ENCODE measurements at regions not wholly inside any gene's neighbourhood (a gene's known extent, or its start where the extent isn't known, plus 50 kb on each side); places are given as distances from the start of the nearest gene placed in this dataset.

- 86 to 95% methylated on average over 3 of the region's 3 CpGs for WGBS, 2 experiments
- no peak overlapping the region for H3K4me3 ChIP-seq (ENCODE audit: insufficient read depth, low read depth, low read length)
- H3K9me3 ChIP-seq (ENCODE audit: control insufficient read depth, low read length): no peaks in the 10 kb centered on the region
- H3K4me1 ChIP-seq (ENCODE audit: control insufficient read depth, insufficient read depth, low read length): no peaks in the 10 kb centered on the region
- H3K27ac ChIP-seq (ENCODE audit: insufficient read depth, low read depth, low read length, poor library complexity, severe bottlenecking): no peak overlapping the region
- H3K36me3 ChIP-seq (ENCODE audit: control insufficient read depth, insufficient read depth, low read length): no peaks in the 10 kb centered on the region
- H3K27me3 ChIP-seq (ENCODE audit: control insufficient read depth, insufficient read depth, low read length, poor library complexity, severe bottlenecking): no peaks in the 10 kb centered on the region
Measured at GRCh38 chr9:85200726-85201404, 531.3 kb downstream of the NTRK2 start.

DNA sequence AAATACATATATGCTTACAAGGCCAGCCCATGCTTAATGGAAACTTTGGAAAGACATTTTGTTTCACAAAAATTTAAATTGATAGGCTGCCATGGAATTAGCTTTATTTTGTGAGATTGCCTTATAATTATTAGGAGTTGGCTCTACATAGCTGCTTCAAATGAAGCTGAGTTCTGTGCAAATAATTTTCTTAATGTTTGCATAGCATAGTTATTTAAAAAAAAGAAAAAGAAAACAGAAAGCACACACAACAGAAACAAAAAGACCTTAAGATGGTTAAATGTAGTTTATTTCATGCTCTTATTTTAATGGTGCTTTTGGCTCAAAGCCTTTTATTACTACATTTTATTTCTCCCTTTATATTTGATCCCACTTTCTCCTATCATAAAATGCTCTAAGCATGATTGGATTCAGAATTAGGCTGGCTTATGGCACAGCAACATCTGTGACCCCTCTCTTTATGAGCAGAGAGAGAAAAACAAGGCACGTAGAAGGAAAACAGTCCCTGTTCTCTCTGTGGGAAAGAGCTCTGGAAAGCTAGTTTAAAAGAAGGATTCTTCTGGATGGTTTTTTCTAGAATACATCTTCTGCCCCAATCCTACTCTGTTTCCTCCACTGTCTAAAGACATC is 530.5 kb downstream of the NTRK2 start:
- 79 to 83% methylated on average over 1 of the region's 1 CpG for WGBS, 2 experiments
- Histone ChIP-seq H3K4me1 (ENCODE audit: control insufficient read depth, insufficient read depth, low read length) (no peaks in the 10 kb centered on the region), H3K27ac (ENCODE audit: insufficient read depth, low read depth, low read length, poor library complexity, severe bottlenecking) (no peak overlapping the region), H3K9me3 (ENCODE audit: control insufficient read depth, low read length) (no peaks in the 10 kb centered on the region), H3K27me3 (ENCODE audit: control insufficient read depth, insufficient read depth, low read length, poor library complexity, severe bottlenecking) (no peaks in the 10 kb centered on the region), H3K36me3 (ENCODE audit: control insufficient read depth, insufficient read depth, low read length) (no peaks in the 10 kb centered on the region), H3K4me3 (ENCODE audit: insufficient read depth, low read depth, low read length) (no peak overlapping the region)

- 92 to 96% methylated on average over 4 of the region's 4 CpGs for WGBS, 2 experiments
- Histone ChIP-seq H3K4me1 (ENCODE audit: control insufficient read depth, insufficient read depth, low read length) (no peaks in the 10 kb centered on the region), H3K27ac (ENCODE audit: insufficient read depth, low read depth, low read length, poor library complexity, severe bottlenecking) (no peak overlapping the region), H3K4me3 (ENCODE audit: insufficient read depth, low read depth, low read length) (no peak overlapping the region), H3K9me3 (ENCODE audit: control insufficient read depth, low read length) (no peaks in the 10 kb centered on the region), H3K36me3 (ENCODE audit: control insufficient read depth, insufficient read depth, low read length) (no peaks in the 10 kb centered on the region), H3K27me3 (ENCODE audit: control insufficient read depth, insufficient read depth, low read length, poor library complexity, severe bottlenecking) (no peaks in the 10 kb centered on the region)
Measured at GRCh38 chr9:85192750-85193149, 523.2 kb downstream of the NTRK2 start.

DNA sequence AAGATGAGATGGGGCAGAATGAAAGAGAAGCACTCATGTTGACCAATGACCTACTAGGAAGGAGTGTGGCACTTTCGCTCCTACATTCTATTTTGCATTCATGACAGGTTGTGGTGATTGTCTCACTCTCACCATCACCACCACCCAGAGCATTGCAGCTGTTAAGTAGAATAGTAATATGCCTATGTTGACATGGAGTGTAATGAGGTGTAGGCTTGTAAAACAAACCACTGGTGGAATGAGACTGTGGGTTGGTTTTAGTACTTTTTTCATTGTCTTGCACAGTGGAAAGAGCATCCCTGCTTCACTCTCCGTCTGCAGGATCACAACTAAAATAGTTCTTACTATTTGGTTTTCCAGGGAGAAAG is 516.7 kb downstream of the NTRK2 start:
- no peak overlapping the region for H3K27ac ChIP-seq (ENCODE audit: insufficient read depth, low read depth, low read length, poor library complexity, severe bottlenecking)
- H3K4me3 ChIP-seq (ENCODE audit: insufficient read depth, low read depth, low read length): no peak overlapping the region
- no peaks in the 10 kb centered on the region for H3K9me3 ChIP-seq (ENCODE audit: control insufficient read depth, low read length)
- H3K27me3 ChIP-seq (ENCODE audit: control insufficient read depth, insufficient read depth, low read length, poor library complexity, severe bottlenecking): no peaks in the 10 kb centered on the region
- no peaks in the 10 kb centered on the region for H3K4me1 ChIP-seq (ENCODE audit: control insufficient read depth, insufficient read depth, low read length)
- H3K36me3 ChIP-seq (ENCODE audit: control insufficient read depth, insufficient read depth, low read length): no peaks in the 10 kb centered on the region
- 84 to 97% methylated on average over 2 of the region's 2 CpGs for WGBS, 2 experiments

DNA sequence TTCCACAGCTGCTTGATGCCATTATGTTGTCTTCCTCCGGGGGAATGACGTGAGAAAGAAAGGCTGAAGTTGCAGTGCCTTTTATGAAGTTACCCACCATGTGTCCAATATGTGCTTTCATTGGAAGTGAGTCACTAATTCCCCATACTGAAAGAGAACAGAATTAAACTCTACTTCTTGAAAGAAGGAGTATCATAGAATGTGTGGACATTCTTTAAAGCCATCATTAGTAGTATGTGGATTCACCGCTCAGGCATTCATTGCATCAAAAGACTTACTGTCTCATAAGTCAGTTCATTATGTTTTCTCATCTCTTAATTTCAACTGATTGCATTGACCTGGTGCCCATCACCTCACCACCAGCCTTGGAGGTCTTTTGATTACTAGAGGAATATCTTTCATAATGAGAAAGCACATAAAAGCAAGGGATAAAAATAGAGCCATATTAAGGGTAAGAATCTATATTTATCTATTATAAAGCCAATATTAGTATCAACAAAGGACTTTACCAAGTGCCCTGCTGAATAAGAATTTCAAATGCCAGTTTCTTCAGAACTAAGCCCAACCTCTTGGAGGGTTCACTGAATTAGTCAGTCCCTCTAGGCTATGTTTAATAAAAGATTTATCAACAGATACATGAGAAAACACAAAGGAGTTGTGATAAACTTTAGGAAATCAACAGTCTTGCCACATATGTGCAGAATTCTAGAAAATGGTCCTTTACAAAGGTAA is 516.1 kb downstream of the NTRK2 start:
- H3K9me3 ChIP-seq (ENCODE audit: control insufficient read depth, low read length): no peaks in the 10 kb centered on the region
- H3K4me3 ChIP-seq (ENCODE audit: insufficient read depth, low read depth, low read length): no peak overlapping the region
- no peaks in the 10 kb centered on the region for H3K4me1 ChIP-seq (ENCODE audit: control insufficient read depth, insufficient read depth, low read length)
- no peak overlapping the region for H3K27ac ChIP-seq (ENCODE audit: insufficient read depth, low read depth, low read length, poor library complexity, severe bottlenecking)
- no peaks in the 10 kb centered on the region for H3K36me3 ChIP-seq (ENCODE audit: control insufficient read depth, insufficient read depth, low read length)
- no peaks in the 10 kb centered on the region for H3K27me3 ChIP-seq (ENCODE audit: control insufficient read depth, insufficient read depth, low read length, poor library complexity, severe bottlenecking)
- WGBS, 2 experiments: 90 to 94% methylated on average over 3 of the region's 3 CpGs

DNA sequence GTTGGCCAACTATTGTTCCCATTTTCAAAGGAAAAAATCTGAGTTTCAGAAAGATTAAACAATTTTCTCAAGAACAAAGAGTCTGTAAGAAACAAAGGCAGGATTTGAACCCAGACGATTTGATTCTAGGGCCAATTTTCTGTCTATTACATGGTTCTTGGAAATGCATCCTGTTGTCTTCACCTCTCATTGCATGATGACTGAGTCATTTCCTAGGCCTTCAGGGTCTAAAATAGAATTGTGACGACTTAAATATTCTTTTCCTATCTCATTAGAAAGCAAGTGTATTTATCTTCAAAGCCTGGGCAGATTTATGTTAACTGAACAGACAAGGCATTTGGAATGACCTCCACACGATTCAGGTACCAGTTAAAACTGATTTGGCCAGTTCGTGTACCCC is 512.9 kb downstream of the NTRK2 start:
- peaks cover 10% of the 10 kb centered on the region for H3K4me1 ChIP-seq (ENCODE audit: control insufficient read depth, insufficient read depth, low read length)
- no peak overlapping the region for H3K4me3 ChIP-seq (ENCODE audit: insufficient read depth, low read depth, low read length)
- H3K27ac ChIP-seq (ENCODE audit: insufficient read depth, low read depth, low read length, poor library complexity, severe bottlenecking): no peak overlapping the region
- WGBS, 2 experiments: 91 to 95% methylated on average over 4 of the region's 4 CpGs
- no peaks in the 10 kb centered on the region for H3K9me3 ChIP-seq (ENCODE audit: control insufficient read depth, low read length)
- no peaks in the 10 kb centered on the region for H3K36me3 ChIP-seq (ENCODE audit: control insufficient read depth, insufficient read depth, low read length)
- H3K27me3 ChIP-seq (ENCODE audit: control insufficient read depth, insufficient read depth, low read length, poor library complexity, severe bottlenecking): no peaks in the 10 kb centered on the region

GRCh38 chr9:85178474-85178873 is 508.9 kb downstream of the NTRK2 start:
- H3K36me3 ChIP-seq (ENCODE audit: control insufficient read depth, insufficient read depth, low read length): no peaks in the 10 kb centered on the region
- no peaks in the 10 kb centered on the region for H3K27me3 ChIP-seq (ENCODE audit: control insufficient read depth, insufficient read depth, low read length, poor library complexity, severe bottlenecking)
- H3K9me3 ChIP-seq (ENCODE audit: control insufficient read depth, low read length): no peaks in the 10 kb centered on the region
- no peak overlapping the region for H3K4me3 ChIP-seq (ENCODE audit: insufficient read depth, low read depth, low read length)
- H3K27ac ChIP-seq (ENCODE audit: insufficient read depth, low read depth, low read length, poor library complexity, severe bottlenecking): no peak overlapping the region
- WGBS, 2 experiments: 48 to 54% methylated on average over 4 of the region's 4 CpGs
- H3K4me1 ChIP-seq (ENCODE audit: control insufficient read depth, insufficient read depth, low read length): peaks cover 10% of the 10 kb centered on the region

DNA sequence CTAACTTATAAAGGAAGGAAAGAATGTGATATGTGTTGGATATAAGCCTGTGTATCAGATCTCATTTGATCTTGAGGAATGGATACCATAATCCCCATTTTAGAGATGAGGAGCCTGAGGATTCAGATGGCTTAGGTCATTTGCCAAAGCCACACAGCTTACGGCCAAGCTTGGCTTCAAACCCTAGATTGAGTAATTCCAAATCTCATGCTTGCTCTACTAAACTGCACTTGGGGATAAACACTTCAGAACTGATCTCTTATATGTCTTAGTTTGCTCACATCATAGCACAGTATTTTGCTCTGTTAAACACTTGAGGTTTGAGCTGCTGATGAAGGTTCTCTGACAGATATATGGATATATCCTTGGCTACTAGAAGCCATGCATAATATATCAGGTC is 504.4 kb downstream of the NTRK2 start:
- H3K4me3 ChIP-seq (ENCODE audit: insufficient read depth, low read depth, low read length): no peak overlapping the region
- no peaks in the 10 kb centered on the region for H3K27me3 ChIP-seq (ENCODE audit: control insufficient read depth, insufficient read depth, low read length, poor library complexity, severe bottlenecking)
- H3K9me3 ChIP-seq (ENCODE audit: control insufficient read depth, low read length): no peaks in the 10 kb centered on the region
- 95 to 100% methylated on average over 1 of the region's 1 CpG for WGBS, 2 experiments
- H3K27ac ChIP-seq (ENCODE audit: insufficient read depth, low read depth, low read length, poor library complexity, severe bottlenecking): no peak overlapping the region
- H3K36me3 ChIP-seq (ENCODE audit: control insufficient read depth, insufficient read depth, low read length): no peaks in the 10 kb centered on the region
- peaks cover 9% of the 10 kb centered on the region for H3K4me1 ChIP-seq (ENCODE audit: control insufficient read depth, insufficient read depth, low read length)

DNA sequence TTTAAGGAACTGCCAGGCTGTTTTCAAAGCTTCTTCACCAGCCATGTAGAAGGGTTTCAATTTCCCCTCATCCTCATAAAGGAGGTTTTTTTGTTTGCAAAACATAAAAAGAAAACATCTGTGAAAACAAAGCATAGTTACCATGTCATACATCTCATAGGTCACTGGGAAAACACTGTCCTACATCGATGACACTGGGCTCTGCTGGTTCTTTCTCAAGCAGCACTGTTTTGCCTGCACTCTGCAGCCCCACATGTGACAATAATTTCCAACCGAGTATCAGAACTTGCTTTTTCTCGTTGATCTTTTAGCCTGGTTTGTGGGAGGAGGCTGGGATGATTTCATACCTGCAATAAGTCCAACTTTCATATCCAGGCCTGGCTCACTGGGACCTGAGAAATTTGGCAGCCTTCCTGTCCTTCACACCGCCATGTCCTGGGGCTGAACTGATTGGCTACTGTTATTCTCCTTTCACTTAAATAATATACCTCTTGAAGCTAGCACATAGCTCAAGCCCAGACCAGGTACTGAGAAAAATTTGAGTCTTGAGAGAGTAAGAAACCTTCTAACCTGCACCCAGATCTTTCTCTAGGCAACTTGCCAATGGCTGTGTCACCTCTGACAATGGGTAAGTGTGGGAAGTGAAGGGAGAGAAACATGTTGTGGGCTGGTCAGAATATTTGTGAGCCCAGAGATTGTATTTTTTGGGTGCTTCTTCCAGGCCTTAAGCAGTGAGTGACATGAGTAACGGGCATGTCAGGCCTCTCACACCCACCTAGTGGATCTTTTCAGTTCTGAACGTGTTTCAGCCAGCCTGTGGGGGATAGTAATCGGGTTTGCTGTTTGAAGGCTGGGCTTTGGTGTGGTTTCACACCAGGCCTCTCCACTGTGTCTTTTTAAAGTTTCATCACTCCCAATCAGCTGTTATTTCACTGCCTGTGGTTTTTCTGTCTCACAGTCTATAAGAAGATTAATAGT is 502.8 kb downstream of the NTRK2 start:
- H3K27me3 ChIP-seq (ENCODE audit: control insufficient read depth, insufficient read depth, low read length, poor library complexity, severe bottlenecking): no peaks in the 10 kb centered on the region
- no peaks in the 10 kb centered on the region for H3K4me1 ChIP-seq (ENCODE audit: control insufficient read depth, insufficient read depth, low read length)
- H3K27ac ChIP-seq (ENCODE audit: insufficient read depth, low read depth, low read length, poor library complexity, severe bottlenecking): no peak overlapping the region
- no peak overlapping the region for H3K4me3 ChIP-seq (ENCODE audit: insufficient read depth, low read depth, low read length)
- no peaks in the 10 kb centered on the region for H3K9me3 ChIP-seq (ENCODE audit: control insufficient read depth, low read length)
- H3K36me3 ChIP-seq (ENCODE audit: control insufficient read depth, insufficient read depth, low read length): no peaks in the 10 kb centered on the region
- WGBS, 2 experiments: 82 to 83% methylated on average over 7 of the region's 7 CpGs

DNA sequence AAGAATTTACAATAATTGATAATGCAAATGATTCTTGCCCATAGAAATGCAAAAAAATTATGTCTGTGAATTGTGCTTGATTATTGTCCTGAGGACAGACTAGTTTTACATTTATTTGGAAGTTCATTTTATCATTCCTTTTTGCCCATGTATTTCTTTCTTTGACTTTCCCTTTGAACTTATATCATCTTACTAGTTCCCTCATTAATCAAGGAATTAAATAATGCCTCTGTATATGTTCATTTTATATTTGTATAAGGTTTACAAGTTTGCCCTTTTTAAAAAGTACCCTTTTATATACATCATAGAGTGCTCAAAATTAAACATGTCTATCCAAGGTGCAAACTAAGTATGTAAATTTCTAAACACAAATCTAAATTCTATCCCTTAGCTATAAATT is 501.6 kb downstream of the NTRK2 start:
- Histone ChIP-seq H3K27me3 (ENCODE audit: control insufficient read depth, insufficient read depth, low read length, poor library complexity, severe bottlenecking) (no peaks in the 10 kb centered on the region), H3K27ac (ENCODE audit: insufficient read depth, low read depth, low read length, poor library complexity, severe bottlenecking) (no peak overlapping the region), H3K36me3 (ENCODE audit: control insufficient read depth, insufficient read depth, low read length) (no peaks in the 10 kb centered on the region)

More for the DNA sequence above, 501.6 kb downstream of the NTRK2 start:
- H3K4me1 ChIP-seq (ENCODE audit: control insufficient read depth, insufficient read depth, low read length): no peaks in the 10 kb centered on the region
- H3K4me3 ChIP-seq (ENCODE audit: insufficient read depth, low read depth, low read length): no peak overlapping the region
- H3K9me3 ChIP-seq (ENCODE audit: control insufficient read depth, low read length): no peaks in the 10 kb centered on the region
